ENCODE measurements at regions not wholly inside any gene's neighbourhood (a gene's known extent, or its start where the extent isn't known, plus 50 kb on each side); places are given as distances from the start of the nearest gene placed in this dataset.

- no peak for DNase-seq (ENCODE audit: low spot score)
Measured at GRCh38 chr16:48831076-48831722, 221.2 kb upstream of the N4BP1 start.

GRCh38 chr16:48829336-48830310 lies 219.6 kb upstream of the N4BP1 start:
- DNase-seq (ENCODE audit: low spot score): no peak

DNA sequence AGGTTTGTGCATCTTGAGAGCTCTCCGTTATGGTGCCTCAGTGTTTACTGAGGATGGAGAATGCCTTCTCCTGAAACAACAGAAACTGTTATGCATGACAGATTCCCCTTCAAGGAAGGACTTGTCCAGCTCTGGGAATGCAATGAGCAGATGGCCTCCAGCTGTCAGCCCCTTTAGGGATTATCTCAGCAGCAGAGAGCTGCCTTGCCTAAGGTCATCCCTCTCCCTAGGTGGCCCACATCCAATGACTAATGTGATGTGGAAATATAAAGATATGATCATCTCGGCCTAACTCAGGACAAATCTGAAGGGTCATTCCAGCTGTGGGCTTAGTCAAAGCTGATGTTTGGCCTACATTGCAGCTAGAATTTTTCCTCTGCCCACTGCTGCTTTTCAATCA lies 214.3 kb upstream of the N4BP1 start:
- no peak for DNase-seq (ENCODE audit: low spot score)

DNA sequence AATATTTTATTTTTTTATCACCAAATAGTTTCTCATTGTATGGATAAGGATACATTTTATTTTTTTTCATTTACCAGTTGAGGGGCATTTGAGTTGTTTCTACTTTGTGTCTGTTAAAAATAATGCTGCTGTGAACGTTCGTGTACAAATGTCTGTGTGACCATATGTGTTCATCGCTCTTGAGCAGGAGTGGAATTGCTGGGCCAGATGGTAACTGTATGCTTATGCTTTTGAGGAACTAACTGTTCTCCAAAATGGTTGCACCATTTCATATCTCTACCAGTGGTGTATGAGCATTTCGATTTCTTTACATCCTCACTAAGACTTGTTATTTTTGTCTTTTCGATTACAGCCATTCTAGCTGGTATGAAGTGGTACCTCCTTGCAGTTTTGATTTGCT lies 212.5 kb upstream of the N4BP1 start:
- no peak for DNase-seq (ENCODE audit: low spot score)

DNA sequence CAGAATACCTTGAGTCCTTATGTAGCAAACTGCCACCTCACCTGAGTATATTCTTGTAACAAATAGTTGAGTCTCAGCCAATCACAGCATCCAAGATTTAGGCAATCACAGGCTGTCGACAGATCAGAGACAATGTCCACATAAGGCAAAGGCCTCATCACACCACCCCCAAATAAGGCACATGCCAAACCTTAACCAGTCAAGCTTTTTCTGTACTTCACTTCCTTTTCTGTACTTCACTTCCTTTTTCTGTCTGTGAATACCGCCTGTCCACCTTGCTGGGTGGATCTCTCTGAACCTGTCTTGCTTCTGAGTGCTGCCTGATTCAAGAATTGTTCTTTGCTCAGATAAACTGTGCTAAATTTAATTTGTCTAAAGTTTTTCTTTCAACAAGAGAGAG lies 210.4 kb upstream of the N4BP1 start:
- DNase-seq (ENCODE audit: low spot score): no peak

GRCh38 chr16:48818257-48818656 lies 208.3 kb upstream of the N4BP1 start:
- DNase-seq (ENCODE audit: low spot score): no peak

DNA sequence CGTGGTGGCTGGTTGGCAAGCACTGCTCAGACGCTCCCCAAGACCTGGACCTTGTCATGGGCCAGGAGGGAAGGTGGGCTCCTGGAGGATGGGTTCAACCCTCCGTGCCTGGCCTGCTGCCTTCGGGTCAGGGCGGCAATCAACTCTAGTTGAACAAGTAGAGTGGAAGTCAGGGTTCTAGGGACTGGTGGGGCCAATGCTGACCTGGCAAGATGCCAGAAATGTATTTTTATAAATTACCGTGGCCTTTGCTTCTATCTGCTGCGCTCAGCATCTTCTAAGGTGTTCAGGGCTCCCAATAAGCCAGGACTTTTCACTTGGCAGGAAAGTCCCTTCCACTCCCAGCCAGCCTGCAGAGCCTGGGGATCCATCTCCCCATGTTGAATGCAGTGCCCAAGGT lies 207.1 kb upstream of the N4BP1 start:
- no peak for DNase-seq (ENCODE audit: low spot score)

DNA sequence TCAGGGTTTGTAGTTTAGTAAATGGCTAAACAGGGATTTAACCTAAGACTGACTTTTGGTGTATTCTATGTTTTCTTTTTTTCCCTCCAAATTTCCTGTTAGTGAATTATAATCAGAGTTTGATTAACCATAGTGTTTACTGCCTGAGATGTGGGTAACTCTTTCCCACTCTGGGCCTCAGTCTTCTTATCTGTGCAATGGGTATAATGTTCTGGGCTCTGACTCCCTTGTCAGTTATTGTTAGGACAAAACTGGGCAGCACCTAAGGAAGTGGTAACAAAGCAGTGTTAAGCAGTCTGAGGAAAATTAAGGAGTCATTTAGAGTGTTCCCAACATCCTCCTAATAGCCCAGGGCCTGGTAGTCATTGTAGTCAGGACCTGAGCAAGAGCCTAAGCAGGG lies 206.4 kb upstream of the N4BP1 start:
- DNase-seq (ENCODE audit: low spot score): no peak

DNA sequence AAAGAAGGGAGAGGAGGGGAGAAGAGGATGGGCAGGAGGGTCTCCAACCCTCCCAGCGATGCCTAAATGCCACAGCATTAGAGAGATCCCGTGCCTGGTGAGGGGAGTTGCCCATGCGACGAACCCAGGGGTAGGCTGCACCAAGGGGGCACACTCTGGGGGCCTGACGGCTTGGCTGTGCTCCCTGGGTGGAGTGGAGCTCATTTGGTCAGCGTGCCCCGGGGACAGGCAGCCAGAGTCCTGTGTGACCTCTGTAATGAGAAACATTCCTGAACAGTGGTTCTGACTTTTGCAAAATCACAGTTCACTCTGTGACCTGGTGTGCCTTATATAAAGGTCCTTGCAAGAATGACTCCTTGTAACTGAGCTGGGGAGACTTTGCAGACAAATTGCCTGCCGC lies 205.0 kb upstream of the N4BP1 start:
- no peak for DNase-seq (ENCODE audit: low spot score)

DNA sequence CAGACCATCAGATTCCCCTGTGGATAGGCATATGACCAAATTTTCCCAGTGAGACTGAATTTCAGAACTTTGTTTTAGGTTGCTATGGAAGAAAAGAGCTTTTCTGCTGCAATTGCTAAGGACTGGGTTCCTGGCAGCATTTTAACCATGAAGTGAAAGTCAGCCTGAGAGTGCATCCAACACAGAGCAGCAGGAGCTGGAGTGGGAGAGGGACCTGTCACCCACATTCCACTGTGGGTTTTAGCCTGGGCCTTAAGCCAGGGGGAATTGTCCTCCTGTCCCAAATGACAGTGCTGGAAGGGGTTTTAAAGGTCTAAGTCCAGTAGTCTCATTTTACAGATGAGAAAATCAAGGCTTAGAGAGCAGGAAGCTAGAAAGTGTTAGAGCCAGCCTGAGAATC lies 203.5 kb upstream of the N4BP1 start:
- no peak for DNase-seq (ENCODE audit: low spot score)

- no peak for DNase-seq (ENCODE audit: low spot score)
Measured at GRCh38 chr16:48812856-48813255, 202.9 kb upstream of the N4BP1 start.

DNA sequence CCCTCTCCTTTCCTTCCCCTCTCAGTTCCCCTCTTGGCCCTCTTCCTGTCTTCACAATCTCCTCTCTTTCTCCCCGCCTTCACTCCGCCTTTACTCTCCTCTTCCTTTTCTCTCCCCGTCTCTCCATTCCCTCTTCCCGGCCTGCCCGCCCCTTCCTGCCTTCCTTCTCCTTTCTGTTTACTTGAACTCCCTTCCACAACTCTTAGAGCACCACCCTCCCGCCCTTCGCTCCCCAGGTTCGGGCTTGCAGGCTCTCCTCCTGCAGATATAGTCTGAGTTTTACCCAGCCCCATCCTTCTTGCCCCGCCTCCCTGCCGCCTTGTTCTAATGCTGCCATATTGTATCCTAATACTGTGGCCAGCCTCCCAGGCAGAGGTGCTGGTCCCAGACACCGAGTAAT lies 201.5 kb upstream of the N4BP1 start:
- DNase-seq (ENCODE audit: low spot score): no peak

GRCh38 chr16:48810803-48811453 lies 200.9 kb upstream of the N4BP1 start:
- no peak for DNase-seq (ENCODE audit: low spot score)

DNA sequence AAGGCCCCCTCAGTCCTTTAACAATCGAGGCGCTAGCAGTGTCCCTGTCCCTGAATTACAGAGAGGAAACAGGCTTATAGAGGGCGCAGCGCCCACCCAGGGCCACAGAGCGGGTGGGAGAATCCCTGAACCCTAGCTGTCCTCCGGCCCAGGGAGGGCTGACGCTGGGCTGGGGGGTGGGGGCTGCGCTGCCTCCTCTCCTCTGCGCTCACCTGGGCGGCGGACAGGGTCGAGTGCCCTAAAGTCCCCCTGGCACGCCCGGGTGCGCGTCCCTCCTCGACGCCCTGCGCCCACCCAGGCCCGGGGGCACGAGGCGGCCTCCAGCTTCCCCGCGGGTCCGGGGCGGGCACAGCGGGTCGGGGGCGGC lies 200.4 kb upstream of the N4BP1 start:
- DNase-seq (ENCODE audit: low spot score): no peak

- no peak for DNase-seq (ENCODE audit: low spot score)
Measured at GRCh38 chr16:48790151-48790550, 180.2 kb upstream of the N4BP1 start.

DNA sequence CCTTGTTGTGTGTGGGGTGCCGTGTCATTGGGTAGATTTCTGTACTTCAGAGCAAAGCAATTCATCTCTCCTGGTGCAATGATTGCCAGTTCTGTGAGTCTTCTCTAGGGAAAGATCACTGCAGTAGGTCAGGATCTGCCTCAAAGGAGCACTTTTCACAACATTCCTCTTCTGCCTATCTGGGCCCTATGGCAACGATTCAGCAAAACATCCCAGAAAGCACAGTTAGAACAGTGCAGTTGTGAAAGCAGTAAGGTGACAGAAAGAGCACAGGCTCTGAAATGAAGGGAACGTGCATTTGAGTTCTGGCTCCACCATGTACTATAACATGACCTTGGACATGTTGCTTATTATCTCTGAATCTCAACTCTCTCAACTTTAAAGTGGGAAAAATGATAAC lies 178.5 kb upstream of the N4BP1 start:
- no peak for DNase-seq (ENCODE audit: low spot score)

GRCh38 chr16:48745541-48745940 lies 135.6 kb upstream of the N4BP1 start:
- no peak for DNase-seq (ENCODE audit: low spot score)

DNA sequence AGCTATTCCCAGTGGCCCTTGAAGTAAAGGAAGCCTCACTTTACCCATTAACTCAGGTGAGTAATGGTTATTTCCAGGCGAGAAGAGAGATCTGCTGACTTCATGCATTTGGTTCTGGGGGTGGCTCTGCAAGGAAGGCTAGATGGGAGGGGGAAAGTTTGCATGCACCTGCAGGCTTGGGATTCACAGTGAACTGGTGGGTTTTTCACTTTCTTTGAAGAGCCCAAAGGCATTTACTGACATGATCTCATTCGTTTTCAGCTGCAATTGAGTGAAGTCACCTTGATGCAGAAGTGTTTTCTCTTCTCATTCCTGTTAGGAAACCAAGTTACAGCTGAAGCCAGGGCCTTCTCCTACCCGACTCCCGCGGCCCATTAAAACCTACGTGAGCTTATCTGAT lies 131.0 kb upstream of the N4BP1 start:
- DNase-seq (ENCODE audit: low spot score): no peak

- no peak for DNase-seq (ENCODE audit: low spot score)
Measured at GRCh38 chr16:48734220-48734619, 124.2 kb upstream of the N4BP1 start.

DNA sequence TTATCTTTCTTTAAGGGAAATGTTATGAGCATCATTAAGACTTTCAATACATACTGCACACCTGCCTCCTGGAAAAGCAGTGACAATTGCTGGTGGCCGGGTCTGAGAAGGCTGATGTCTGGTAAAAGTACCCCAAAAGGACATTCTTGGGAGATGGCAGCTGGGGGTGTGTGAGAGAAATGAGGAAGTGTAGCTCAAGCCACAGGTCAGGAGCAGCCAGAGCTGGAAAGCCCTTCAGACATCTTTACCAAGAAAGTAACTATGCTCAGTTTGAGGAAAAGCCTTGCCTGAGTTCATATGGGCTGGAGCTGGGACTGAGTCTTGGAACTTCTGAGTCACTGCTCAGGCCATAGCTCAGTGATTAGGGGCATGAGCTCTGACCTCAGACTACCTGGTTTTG lies 94.7 kb upstream of the N4BP1 start:
- DNase-seq (ENCODE audit: low spot score): no peak

GRCh38 chr16:48687421-48688038 lies 77.5 kb upstream of the N4BP1 start:
- peak; percentile 44 for DNase-seq (ENCODE audit: low spot score)

GRCh38 chr16:48684148-48684547 lies 74.2 kb upstream of the N4BP1 start:
- DNase-seq (ENCODE audit: low spot score): no peak

Data from mucosa of gallbladder (tissue), 1 donor.